H1 (cell line): ENCODE measurements at regions not wholly inside any gene's neighbourhood (a gene's known extent, or its start where the extent isn't known, plus 50 kb on each side); places are given as distances from the start of the nearest gene placed in this dataset.

Source experiments
- CTCF ChIA-PET: fragments of 300-600 bp; sonication (Branson Sonifier 250); formaldehyde crosslinking; loops from one replicate; lab custom pipeline; 2021; ENCODE audit not compliant: partially characterized antibody; lab: Charles Lee
- POLR2A ChIA-PET: fragments of 300-600 bp; sonication (Branson Sonifier 250); formaldehyde crosslinking; loops from one replicate; lab custom pipeline; 2021; ENCODE audit warnings: inconsistent platforms; ENCODE audit not compliant: partially characterized antibody; lab: Charles Lee
- DNase-seq, 2 experiments: peaks; one replicate each; pipeline versions ENCODE4 v3.0.0 to v3.0.0-alpha.2; 2010 to 2022; ENCODE audit warnings: low spot score in 2 of 2, low read depth in 1 of 2, mixed read lengths in 1 of 2
- FAIRE-seq: peaks from 2 replicates; lab custom pipeline; 2011; peaks lifted over from hg19 to GRCh38; lab: Jason Lieb, UNC
- H2AFZ ChIP-seq: 2 replicates; pipeline ENCODE4 v1.8.1; 2012; ENCODE audit warnings: low read length, inconsistent platforms
- H2AK5ac ChIP-seq: 2 replicates; pipeline ENCODE4 v1.6.1; 2013; ENCODE audit warnings: low read depth, low read length
- H2BK120ac ChIP-seq: replicated peaks from 2 replicates; pipeline ENCODE3; 2013; ENCODE audit warnings: low read depth, low read length, inconsistent platforms
- H2BK12ac ChIP-seq: 2 replicates; pipeline ENCODE4 v1.6.1; 2013; ENCODE audit warnings: low read depth, low read length
- H2BK15ac ChIP-seq: 2 replicates; pipeline ENCODE4 v1.6.1; 2013; ENCODE audit warnings: low read length
- H2BK20ac ChIP-seq: 2 replicates; pipeline ENCODE4 v1.6.1; 2013; ENCODE audit warnings: low read length
- H2BK5ac ChIP-seq: 2 replicates; pipeline ENCODE4 v1.6.1; 2013; ENCODE audit warnings: low read depth, low read length
- H3K14ac ChIP-seq: 2 replicates; pipeline ENCODE4 v1.6.1; 2013; ENCODE audit warnings: inconsistent platforms; ENCODE audit not compliant: insufficient read length
- H3K18ac ChIP-seq: 2 replicates; pipeline ENCODE4 v1.6.1; 2013; ENCODE audit warnings: low read length; ENCODE audit errors: extremely low read depth
- H3K23ac ChIP-seq: 2 replicates; pipeline ENCODE4 v1.6.1; 2013; ENCODE audit warnings: inconsistent platforms; ENCODE audit not compliant: insufficient read length
- H3K23me2 ChIP-seq: 2 replicates; pipeline ENCODE4 v1.6.1; 2013; ENCODE audit warnings: low read depth, low read length
- H3K27ac ChIP-seq: 2 replicates; pipeline ENCODE4 v1.6.1; 2011; ENCODE audit warnings: low read depth, low read length, inconsistent platforms
- H3K27me3 ChIP-seq, 4 experiments: replicated peaks in 1 of 4; 1 replicate in 1 of 4; 2 replicates in 3 of 4; pipeline versions ENCODE4 v1.6.1 to v1.8.1; 2011 to 2013; ENCODE audit warnings: low read length in 3 of 4, mild to moderate bottlenecking in 3 of 4, inconsistent platforms in 2 of 4, mixed read lengths in 2 of 4, moderate library complexity in 1 of 4; ENCODE audit not compliant: control insufficient read depth in 3 of 4, insufficient read depth in 3 of 4; ENCODE audit errors: extremely low read depth in 1 of 4
- H3K36me3 ChIP-seq, 4 experiments: 2 replicates each; pipeline versions ENCODE4 v1.6.1 to v1.8.1; 2011 to 2013; ENCODE audit warnings: mild to moderate bottlenecking in 4 of 4, low read length in 3 of 4, moderate library complexity in 2 of 4, control low read depth in 1 of 4, inconsistent platforms in 1 of 4; ENCODE audit not compliant: insufficient read depth in 4 of 4, control insufficient read depth in 2 of 4
- H3K4ac ChIP-seq: replicated peaks from 2 replicates; pipeline ENCODE3; 2013; ENCODE audit warnings: low read length, low read depth, mixed read lengths, inconsistent platforms; ENCODE audit not compliant: insufficient read length
- H3K4me1 ChIP-seq, 4 experiments: replicated peaks in 1 of 4; 1 replicate in 1 of 4; 2 replicates in 3 of 4; pipeline versions ENCODE4 v1.6.1 to v1.8.1; 2011 to 2013; ENCODE audit warnings: low read length in 3 of 4, inconsistent platforms in 2 of 4, mixed read lengths in 1 of 4; ENCODE audit not compliant: insufficient read depth in 4 of 4, control insufficient read depth in 3 of 4
- H3K4me2 ChIP-seq, 2 experiments: 2 replicates each; pipeline versions ENCODE4 v1.6.1 to v1.8.1; 2011 to 2013; ENCODE audit warnings: low read depth in 2 of 2, low read length in 2 of 2, control low read depth in 1 of 2, inconsistent platforms in 1 of 2, mild to moderate bottlenecking in 1 of 2; ENCODE audit not compliant: insufficient read depth in 1 of 2
- H3K4me3 ChIP-seq, 4 experiments: fragments of 200-600, 300-600 bp in 1 of 4; sonication (generic), shearing (Covaris generic), sonication (Bioruptor Twin) in 1 of 4; 2 replicates each; pipeline versions ENCODE4 v1.5.1 to v1.8.1; 2011 to 2016; ENCODE audit warnings: low read length in 4 of 4, low read depth in 3 of 4, control low read depth in 2 of 4, inconsistent platforms in 2 of 4, mild to moderate bottlenecking in 2 of 4, mixed read lengths in 1 of 4, moderate library complexity in 1 of 4; ENCODE audit not compliant: insufficient read depth in 2 of 4; ENCODE audit errors: extremely low read depth in 1 of 4
- H3K56ac ChIP-seq: replicated peaks from 2 replicates; pipeline ENCODE3; 2013; ENCODE audit warnings: low read depth, mild to moderate bottlenecking, mixed read lengths, low read length, inconsistent platforms; ENCODE audit not compliant: insufficient read length
- H3K79me1 ChIP-seq: 2 replicates; pipeline ENCODE4 v1.6.1; 2013; ENCODE audit warnings: low read depth, low read length, control low read depth
- H3K79me2 ChIP-seq, 2 experiments: 2 replicates each; pipeline versions ENCODE4 v1.6.1 to v1.8.1; 2012 to 2013; ENCODE audit warnings: low read length in 2 of 2, mild to moderate bottlenecking in 2 of 2, inconsistent platforms in 1 of 2; ENCODE audit not compliant: insufficient read depth in 2 of 2, control insufficient read depth in 1 of 2
- H3K9ac ChIP-seq, 4 experiments: replicated peaks in 1 of 4; 1 replicate in 1 of 4; 2 replicates in 3 of 4; pipeline versions ENCODE4 v1.6.1 to v1.8.1; 2011 to 2013; ENCODE audit warnings: low read depth in 3 of 4, low read length in 3 of 4, control low read depth in 2 of 4, mild to moderate bottlenecking in 2 of 4, moderate library complexity in 2 of 4, inconsistent platforms in 1 of 4; ENCODE audit errors: extremely low read depth in 1 of 4
- H3K9me3 ChIP-seq, 2 experiments: 2 replicates each; pipeline versions ENCODE4 v1.6.1 to v1.8.1; 2012 to 2013; ENCODE audit warnings: mild to moderate bottlenecking in 2 of 2, moderate library complexity in 2 of 2, control low read depth in 1 of 2, inconsistent platforms in 1 of 2, low read depth in 1 of 2, low read length in 1 of 2, mixed read lengths in 1 of 2; ENCODE audit not compliant: insufficient read depth in 2 of 2
- H4K20me1 ChIP-seq, 2 experiments: replicated peaks in 1 of 2; 2 replicates each; pipeline versions ENCODE3 to v1.8.1; 2011 to 2013; ENCODE audit warnings: inconsistent platforms in 2 of 2, low read length in 2 of 2, mild to moderate bottlenecking in 1 of 2; ENCODE audit not compliant: insufficient read depth in 2 of 2, control insufficient read depth in 1 of 2
- H4K5ac ChIP-seq: 2 replicates; pipeline ENCODE4 v1.6.1; 2013; ENCODE audit warnings: low read length, low read depth, mixed read lengths, inconsistent platforms; ENCODE audit not compliant: insufficient read length
- H4K8ac ChIP-seq: 2 replicates; pipeline ENCODE4 v1.8.0; 2013; ENCODE audit warnings: mild to moderate bottlenecking, moderate library complexity, low read length, inconsistent platforms; ENCODE audit not compliant: insufficient read depth; ENCODE audit errors: extremely low read depth
- H4K91ac ChIP-seq: replicated peaks from 2 replicates; pipeline ENCODE3; 2013; ENCODE audit warnings: low read length, mixed read lengths, inconsistent platforms; ENCODE audit not compliant: insufficient read length
- GTF2F1 ChIP-seq: IDR thresholded peaks from 2 replicates; pipeline ENCODE4 v1.6.1; 2012; ENCODE audit warnings: low read depth, low read length, improper control_type of control experiment, borderline replicate concordance
- JUND ChIP-seq: IDR thresholded peaks from 2 replicates; pipeline ENCODE4 v1.6.1; 2011; ENCODE audit warnings: mild to moderate bottlenecking, improper control_type of control experiment, low read length
- TAF1 ChIP-seq: IDR thresholded peaks from 2 replicates; pipeline ENCODE4 v1.6.1; 2011; ENCODE audit warnings: mild to moderate bottlenecking, low read depth, low read length
- TEAD4 ChIP-seq: IDR thresholded peaks from 2 replicates; pipeline ENCODE4 v1.6.1; 2012; ENCODE audit warnings: low read depth, low read length, inconsistent platforms, mixed read lengths
- WGBS, 2 experiments: shearing (Covaris generic) in 1 of 2; methylation state at CpG; one replicate each; pipeline versions ENCODE4 v1.1.6 to v1.1.7; 2013 to 2015; ENCODE audit warnings: low lambda C conversion rate in 2 of 2, mixed read lengths in 2 of 2, inconsistent platforms in 1 of 2, low coverage in 1 of 2, missing lambda C conversion rate in 1 of 2; ENCODE audit not compliant: insufficient replicate concordance in 2 of 2, insufficient coverage in 1 of 2, insufficient read length in 1 of 2; ENCODE audit errors: extremely low coverage in 1 of 2, missing lambda C conversion rate in 1 of 2; 5-methylcytosine and 5-hydroxymethylcytosine counted together
- TF ChIP-seq, protein P1 (sequence below): IDR thresholded peaks from 2 replicates; pipeline ENCODE4 v1.6.1; 2012; ENCODE audit warnings: inconsistent platforms
- TF ChIP-seq, protein P2 (sequence below): IDR thresholded peaks from 2 replicates; pipeline ENCODE4 v1.6.1; 2011; ENCODE audit warnings: low read depth, mild to moderate bottlenecking, low read length; ENCODE audit not compliant: insufficient read depth

DNA sequence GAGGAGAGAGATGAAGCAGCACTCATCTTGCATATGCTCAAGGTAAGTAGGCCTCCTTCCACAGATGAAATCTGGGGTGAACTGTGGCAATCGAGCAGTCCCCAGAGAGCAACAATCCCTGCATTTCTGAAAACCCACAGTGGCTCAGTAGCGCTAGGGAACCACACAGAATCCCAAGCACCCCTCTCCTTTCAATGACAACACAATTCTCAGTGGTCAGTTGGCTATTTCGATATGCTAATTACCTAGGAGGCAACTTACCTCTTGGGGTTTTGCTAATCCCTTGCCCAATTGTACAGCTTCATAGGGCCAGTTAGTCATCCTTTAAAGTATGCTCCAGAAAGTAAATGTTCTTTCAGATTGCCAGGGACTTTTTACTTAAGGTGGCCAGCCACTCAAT, 1035.7 kb downstream of the BCL11B start:
- Histone ChIP-seq H3K56ac (no peak overlapping the region), H2BK15ac (no peak overlapping the region), H3K27me3 (peaks cover 0 to 1% (median 0%) of the 10 kb centered on the region in 4 experiments; a peak in 1 of 7 replicates), H2BK12ac (no peak overlapping the region), H3K4me2 (no peak overlapping the region), H3K4me1 (no peaks in the 10 kb centered on the region), H3K9me3 (peaks cover 5 to 9% of the 10 kb centered on the region in 2 experiments; a peak in 3 of 4 replicates), H3K14ac (no peak overlapping the region), H3K9ac (no peak overlapping the region), H4K91ac (no peak overlapping the region), H2BK20ac (no peak overlapping the region), H3K18ac (no peak overlapping the region), H4K8ac (no peak overlapping the region), H3K79me1 (no peaks in the 10 kb centered on the region), H3K23ac (no peak overlapping the region), H2BK5ac (no peak overlapping the region), H3K23me2 (no peaks in the 10 kb centered on the region), H2BK120ac (no peak overlapping the region), H3K4ac (no peak overlapping the region), H2AK5ac (no peak overlapping the region), H3K27ac (no peak overlapping the region), H2AFZ (no peak overlapping the region), H3K79me2 (no peaks in the 10 kb centered on the region), H4K5ac (no peak overlapping the region), H3K36me3 (no peaks in the 10 kb centered on the region), H4K20me1 (no peaks in the 10 kb centered on the region), H3K4me3 (no peak overlapping the region)
- ChIA-PET POLR2A (no interaction called here), CTCF (no interaction called here)
- no peak for TF ChIP-seq GTF2F1
- TF ChIP-seq JUND, result no peak
- no peak for TF ChIP-seq TAF1
- no peak for TF ChIP-seq TEAD4
- TF ChIP-seq, protein P1, sequence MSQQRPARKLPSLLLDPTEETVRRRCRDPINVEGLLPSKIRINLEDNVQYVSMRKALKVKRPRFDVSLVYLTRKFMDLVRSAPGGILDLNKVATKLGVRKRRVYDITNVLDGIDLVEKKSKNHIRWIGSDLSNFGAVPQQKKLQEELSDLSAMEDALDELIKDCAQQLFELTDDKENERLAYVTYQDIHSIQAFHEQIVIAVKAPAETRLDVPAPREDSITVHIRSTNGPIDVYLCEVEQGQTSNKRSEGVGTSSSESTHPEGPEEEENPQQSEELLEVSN, result no peak
- TF ChIP-seq, protein P2, sequence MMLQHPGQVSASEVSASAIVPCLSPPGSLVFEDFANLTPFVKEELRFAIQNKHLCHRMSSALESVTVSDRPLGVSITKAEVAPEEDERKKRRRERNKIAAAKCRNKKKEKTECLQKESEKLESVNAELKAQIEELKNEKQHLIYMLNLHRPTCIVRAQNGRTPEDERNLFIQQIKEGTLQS, result no peak
- 83% methylated on average over 3 of the region's 3 CpGs; no CpG with 5 or more reads in 1 of the 2 experiments for WGBS, 2 experiments
- no peak for FAIRE-seq
- no peak for DNase-seq
